Upper lobe of left lung (tissue), 4 donors: ENCODE measurements at regions not wholly inside any gene's neighbourhood (a gene's known extent, or its start where the extent isn't known, plus 50 kb on each side); places are given as distances from the start of the nearest gene placed in this dataset.

Experiments
- CTCF ChIP-seq, 6 experiments: fragments of 450-650 bp in 4 of 6; fragments of 200-600 bp in 2 of 6; sonication (generic) in 2 of 6; IDR thresholded peaks; one replicate each; pipeline ENCODE4 v1.5.1; 2016 to 2019; ENCODE audit warnings: antibody characterized with exemption in 6 of 6
- EP300 ChIP-seq, 4 donors: sonication (generic); formaldehyde crosslinking; IDR thresholded peaks; one replicate each; pipeline ENCODE4 v1.5.1; 2017; ENCODE audit warnings: antibody characterized with exemption in 4 of 4, control low read depth in 2 of 4
- POLR2A ChIP-seq, 4 donors: fragments of 450-650 bp; IDR thresholded peaks; one replicate each; pipeline ENCODE4 v1.5.1; 2016 to 2017; ENCODE audit warnings: antibody characterized with exemption in 4 of 4, mild to moderate bottlenecking in 2 of 4
- POLR2AphosphoS5 ChIP-seq, 2 donors: sonication (generic); formaldehyde crosslinking; IDR thresholded peaks; one replicate each; pipeline ENCODE4 v1.5.1; 2017; ENCODE audit warnings: antibody characterized with exemption in 2 of 2

- TF ChIP-seq EP300 (IDR thresholded peaks at IDR 0.05) = no peak
- TF ChIP-seq CTCF (IDR thresholded peaks at IDR 0.05) = no peak
- TF ChIP-seq POLR2AphosphoS5 (IDR thresholded peaks at IDR 0.05) = no peak
- no peak for TF ChIP-seq POLR2A (IDR thresholded peaks at IDR 0.05)
Observed at GRCh38 chr16:85164838-85165516, 52.7 kb upstream of the CIBAR2 start.
